Adipocyte (in vitro differentiated cells): ENCODE measurements at regions not wholly inside any gene's neighbourhood (a gene's known extent, or its start where the extent isn't known, plus 50 kb on each side); places are given as distances from the start of the nearest gene placed in this dataset.

Source experiments
- DNase-seq: peaks from one replicate; pipeline ENCODE4 v3.0.0-alpha.2; 2015; ENCODE audit warnings: low read depth
- H3K27me3 ChIP-seq: replicated peaks from 2 replicates; pipeline ENCODE4 v1.7.0; 2013; ENCODE audit warnings: mild to moderate bottlenecking, low read length, moderate library complexity; ENCODE audit not compliant: control insufficient read depth, insufficient read depth
- H3K36me3 ChIP-seq: 2 replicates; pipeline ENCODE4 v1.7.0; 2013; ENCODE audit warnings: low read length, mild to moderate bottlenecking, moderate library complexity; ENCODE audit not compliant: control insufficient read depth, insufficient read depth, severe bottlenecking
- H3K4me1 ChIP-seq: 2 replicates; pipeline ENCODE4 v1.7.0; 2013; ENCODE audit warnings: mild to moderate bottlenecking, low read length, moderate library complexity; ENCODE audit not compliant: control insufficient read depth, insufficient read depth
- H3K4me3 ChIP-seq: 2 replicates; pipeline ENCODE4 v1.7.0; 2013; ENCODE audit warnings: mild to moderate bottlenecking, low read length, moderate library complexity
- H3K9ac ChIP-seq: 2 replicates; pipeline ENCODE4 v1.7.0; 2013; ENCODE audit warnings: mild to moderate bottlenecking, low read length, moderate library complexity
- H3K9me3 ChIP-seq: 2 replicates; pipeline ENCODE4 v1.7.0; 2013; ENCODE audit warnings: mild to moderate bottlenecking, low read length, moderate library complexity; ENCODE audit not compliant: control insufficient read depth

DNA sequence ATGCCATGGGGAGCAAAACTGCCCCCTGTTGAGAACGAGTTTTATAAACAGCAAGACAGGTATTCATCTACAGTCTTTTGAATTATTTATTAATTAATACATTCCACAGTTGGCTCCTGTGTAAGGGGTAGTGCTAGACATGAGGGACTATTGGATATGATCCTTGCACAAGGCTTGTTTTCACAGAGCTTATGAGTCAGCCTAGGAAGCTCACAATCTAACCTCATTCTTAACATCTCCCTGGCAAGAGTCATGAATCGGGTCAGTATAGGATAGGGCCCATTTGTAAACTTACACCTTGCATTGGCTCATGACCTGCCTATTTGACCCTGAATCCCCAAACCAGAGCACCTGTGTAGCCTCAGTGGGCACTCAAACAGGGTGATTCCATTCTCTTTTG lies 209.1 kb upstream of the HCCS start:
- no peak overlapping the region for H3K4me3 ChIP-seq
- DNase-seq: peak; percentile 30
- H3K9ac ChIP-seq: no peak overlapping the region
- peaks cover 7% of the 10 kb centered on the region for H3K9me3 ChIP-seq
- H3K36me3 ChIP-seq: no peaks in the 10 kb centered on the region
- peaks cover 25% of the 10 kb centered on the region for H3K4me1 ChIP-seq
- H3K27me3 ChIP-seq: no peaks in the 10 kb centered on the region

DNA sequence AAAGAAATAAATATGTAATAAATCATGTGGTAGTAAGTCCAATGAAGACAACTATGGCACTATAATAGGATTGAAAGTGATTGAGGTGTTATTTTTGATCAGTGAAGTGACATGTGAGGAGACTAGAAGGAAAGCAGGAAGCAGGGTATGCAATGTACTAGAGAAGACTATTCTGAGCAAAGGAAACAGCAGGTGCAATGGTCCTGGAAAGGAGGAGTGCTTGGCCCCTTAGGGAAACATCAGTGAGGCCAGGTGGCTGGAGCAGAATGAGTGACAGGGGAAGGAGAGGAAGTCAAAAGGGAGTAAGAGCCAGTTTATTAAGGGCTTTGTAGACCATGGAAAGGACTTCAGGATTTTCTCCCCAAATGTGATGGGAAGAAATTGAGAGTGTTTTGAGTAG lies 207.6 kb upstream of the HCCS start:
- Histone ChIP-seq H3K9ac (no peak overlapping the region), H3K9me3 (peaks cover 7% of the 10 kb centered on the region), H3K36me3 (no peaks in the 10 kb centered on the region), H3K27me3 (no peaks in the 10 kb centered on the region), H3K4me1 (peaks cover 25% of the 10 kb centered on the region), H3K4me3 (no peak overlapping the region)
- no peak for DNase-seq

- H3K27me3 ChIP-seq: no peaks in the 10 kb centered on the region
- H3K9me3 ChIP-seq: peaks cover 7% of the 10 kb centered on the region
- H3K4me3 ChIP-seq: no peak overlapping the region
- DNase-seq: no peak
- H3K36me3 ChIP-seq: no peaks in the 10 kb centered on the region
- H3K4me1 ChIP-seq: peaks cover 25% of the 10 kb centered on the region
- no peak overlapping the region for H3K9ac ChIP-seq
Measured at GRCh38 chrX:10904220-10904619, 206.9 kb upstream of the HCCS start.

GRCh38 chrX:10906866-10907265 lies 204.3 kb upstream of the HCCS start:
- H3K36me3 ChIP-seq: no peaks in the 10 kb centered on the region
- no peak for DNase-seq
- H3K4me3 ChIP-seq: no peak overlapping the region
- peaks cover 7% of the 10 kb centered on the region for H3K9me3 ChIP-seq
- no peak overlapping the region for H3K9ac ChIP-seq
- H3K27me3 ChIP-seq: no peaks in the 10 kb centered on the region
- H3K4me1 ChIP-seq: peaks cover 12% of the 10 kb centered on the region

GRCh38 chrX:10922159-10922558 lies 189.0 kb upstream of the HCCS start:
- Histone ChIP-seq H3K9me3 (no peaks in the 10 kb centered on the region), H3K4me1 (peaks cover 24% of the 10 kb centered on the region), H3K9ac (no peak overlapping the region), H3K4me3 (no peak overlapping the region), H3K27me3 (no peaks in the 10 kb centered on the region), H3K36me3 (no peaks in the 10 kb centered on the region)
- peak; percentile 71 for DNase-seq

DNA sequence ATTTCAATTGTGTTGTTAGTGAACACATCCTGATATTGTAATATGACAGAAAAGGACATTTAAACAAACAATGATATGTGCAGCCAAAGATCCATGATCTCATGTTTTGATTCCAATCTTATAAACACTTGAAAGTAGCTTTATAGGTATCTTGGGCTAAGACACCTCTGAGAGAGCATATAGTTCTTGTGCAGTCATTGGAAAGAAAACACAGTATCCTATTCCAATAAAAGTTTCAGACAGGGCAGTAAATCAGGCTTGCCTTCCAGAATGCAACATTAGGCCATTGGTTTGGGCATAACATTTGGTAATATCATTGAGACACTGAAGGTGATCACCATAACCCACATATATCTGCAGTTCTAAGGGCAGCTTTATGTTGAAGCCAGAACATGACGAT lies 188.3 kb upstream of the HCCS start:
- DNase-seq: no peak
- Histone ChIP-seq H3K27me3 (no peaks in the 10 kb centered on the region), H3K4me3 (no peak overlapping the region), H3K9ac (no peak overlapping the region), H3K4me1 (peaks cover 24% of the 10 kb centered on the region), H3K9me3 (no peaks in the 10 kb centered on the region), H3K36me3 (no peaks in the 10 kb centered on the region)

GRCh38 chrX:10923466-10923865 lies 187.7 kb upstream of the HCCS start:
- H3K4me3 ChIP-seq: no peak overlapping the region
- no peak for DNase-seq
- H3K27me3 ChIP-seq: no peaks in the 10 kb centered on the region
- H3K4me1 ChIP-seq: peaks cover 24% of the 10 kb centered on the region
- H3K9ac ChIP-seq: no peak overlapping the region
- no peaks in the 10 kb centered on the region for H3K9me3 ChIP-seq
- H3K36me3 ChIP-seq: no peaks in the 10 kb centered on the region

DNA sequence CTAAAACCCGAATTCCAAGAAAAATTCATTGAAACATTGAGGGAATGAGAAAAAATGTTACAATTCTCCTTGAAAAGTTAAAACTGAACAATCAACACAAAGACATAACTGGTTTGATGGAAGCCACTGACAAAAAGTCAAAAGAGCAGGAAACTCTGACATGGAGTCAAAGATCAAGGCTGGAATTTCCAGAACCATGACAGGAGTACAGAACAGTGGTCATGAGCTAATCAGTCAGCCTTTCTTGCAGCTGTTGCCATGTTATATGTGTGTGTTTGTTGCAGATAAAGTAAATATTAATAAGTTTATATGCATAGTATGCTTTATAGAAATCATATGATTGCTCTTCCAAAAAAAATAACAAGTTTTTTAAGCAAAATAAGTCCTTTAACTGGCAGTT lies 184.7 kb upstream of the HCCS start:
- Histone ChIP-seq H3K4me3 (no peak overlapping the region), H3K36me3 (no peaks in the 10 kb centered on the region), H3K9ac (no peak overlapping the region), H3K27me3 (no peaks in the 10 kb centered on the region), H3K4me1 (peaks cover 27% of the 10 kb centered on the region), H3K9me3 (no peaks in the 10 kb centered on the region)
- DNase-seq: no peak

DNA sequence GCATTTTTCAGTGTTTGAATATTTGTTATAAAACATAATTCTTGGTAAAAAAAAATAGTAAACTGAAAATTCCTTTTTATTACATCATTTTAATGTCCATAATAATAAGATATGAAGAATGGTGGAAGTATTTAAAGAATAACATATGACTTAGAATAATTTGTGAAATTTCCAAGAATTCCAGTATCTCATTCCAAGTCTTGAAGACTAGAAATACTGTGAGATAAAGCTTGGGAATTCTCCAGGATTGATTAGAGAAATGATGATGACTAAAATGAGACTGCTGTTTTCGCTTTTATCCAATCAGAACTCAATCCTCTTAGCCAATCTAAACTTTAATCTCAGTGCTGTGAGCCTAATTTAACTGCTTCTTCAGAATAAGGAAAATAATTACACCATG lies 184.2 kb upstream of the HCCS start:
- Histone ChIP-seq H3K4me3 (no peak overlapping the region), H3K4me1 (peaks cover 23% of the 10 kb centered on the region), H3K9ac (no peak overlapping the region), H3K27me3 (no peaks in the 10 kb centered on the region), H3K36me3 (no peaks in the 10 kb centered on the region), H3K9me3 (no peaks in the 10 kb centered on the region)
- DNase-seq: peak; percentile 12

DNA sequence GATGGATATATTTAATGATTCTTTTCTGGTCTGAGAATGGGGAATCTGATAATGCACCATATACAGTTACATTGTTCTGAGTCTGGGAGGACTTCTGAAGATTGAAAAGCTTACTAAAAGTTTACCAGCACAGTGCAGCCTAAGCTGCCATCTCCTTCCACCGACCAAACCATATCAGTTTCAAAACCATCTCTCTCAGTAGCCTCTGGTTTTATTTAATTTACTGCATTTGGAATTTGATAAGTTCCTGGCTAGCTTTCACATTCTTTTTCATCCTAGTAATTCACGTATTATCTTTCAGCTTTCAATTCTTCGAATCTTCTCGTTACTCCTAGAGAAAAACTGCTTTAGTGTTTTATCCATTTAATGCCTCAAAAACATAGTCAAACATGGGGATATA lies 181.4 kb upstream of the HCCS start:
- Histone ChIP-seq H3K4me3 (no peak overlapping the region), H3K4me1 (peaks cover 8% of the 10 kb centered on the region), H3K27me3 (no peaks in the 10 kb centered on the region), H3K9me3 (no peaks in the 10 kb centered on the region), H3K9ac (no peak overlapping the region), H3K36me3 (no peaks in the 10 kb centered on the region)
- peak; percentile 9 for DNase-seq

- DNase-seq: no peak
- Histone ChIP-seq H3K4me3 (no peak overlapping the region), H3K36me3 (no peaks in the 10 kb centered on the region), H3K9ac (no peak overlapping the region), H3K27me3 (no peaks in the 10 kb centered on the region), H3K4me1 (peaks cover 8% of the 10 kb centered on the region), H3K9me3 (no peaks in the 10 kb centered on the region)
Measured at GRCh38 chrX:10930151-10930550, 181.0 kb upstream of the HCCS start.

GRCh38 chrX:10931976-10932375 lies 179.2 kb upstream of the HCCS start:
- H3K27me3 ChIP-seq: no peaks in the 10 kb centered on the region
- DNase-seq: no peak
- no peaks in the 10 kb centered on the region for H3K36me3 ChIP-seq
- H3K4me3 ChIP-seq: no peak overlapping the region
- peaks cover 9% of the 10 kb centered on the region for H3K4me1 ChIP-seq
- H3K9ac ChIP-seq: no peak overlapping the region
- H3K9me3 ChIP-seq: no peaks in the 10 kb centered on the region
